Gastroesophageal sphincter (tissue), 3 donors: ENCODE measurements at regions not wholly inside any gene's neighbourhood (a gene's known extent, or its start where the extent isn't known, plus 50 kb on each side); places are given as distances from the start of the nearest gene placed in this dataset.

Experiments
- CTCF ChIP-seq, 4 experiments: fragments of 200-600 bp in 2 of 4; fragments of 450-650 bp in 2 of 4; sonication (generic) in 1 of 4; IDR thresholded peaks; one replicate each; pipeline ENCODE4 v1.5.1; 2017 to 2019; ENCODE audit warnings: antibody characterized with exemption in 4 of 4, mild to moderate bottlenecking in 2 of 4, moderate library complexity in 2 of 4
- EP300 ChIP-seq: sonication (generic); formaldehyde crosslinking; IDR thresholded peaks from one replicate; pipeline ENCODE4 v1.6.1; 2017; ENCODE audit warnings: antibody characterized with exemption, mild to moderate bottlenecking
- POLR2A ChIP-seq, 2 donors: fragments of 450-650 bp; IDR thresholded peaks; one replicate each; pipeline ENCODE4 v1.6.1; 2017; ENCODE audit warnings: antibody characterized with exemption in 2 of 2, mild to moderate bottlenecking in 2 of 2, moderate library complexity in 1 of 2
- POLR2AphosphoS5 ChIP-seq: sonication (generic); formaldehyde crosslinking; IDR thresholded peaks from one replicate; pipeline ENCODE4 v1.6.1; 2017; ENCODE audit warnings: antibody characterized with exemption

- TF ChIP-seq POLR2A (IDR thresholded peaks at IDR 0.05) (no peak), CTCF (IDR thresholded peaks at IDR 0.05) (no peak), POLR2AphosphoS5 (no peak), EP300 (no peak)
Measured at GRCh38 chr2:83055376-83056010, 1403.6 kb downstream of the SUCLG1 start.
